Upper lobe of left lung (tissue), 4 donors: ENCODE measurements at regions not wholly inside any gene's neighbourhood (a gene's known extent, or its start where the extent isn't known, plus 50 kb on each side); places are given as distances from the start of the nearest gene placed in this dataset.
"Not testable (repeated sequence)": the region's sequence is repeated elsewhere in the genome, so short reads cannot be mapped to it uniquely, and the experiment has no call there.

ENCODE experiments used
- EP300 ChIP-seq, 4 donors: sonication (generic); formaldehyde crosslinking; IDR thresholded peaks; one replicate each; pipeline ENCODE4 v1.5.1; 2017; ENCODE audit warnings: antibody characterized with exemption in 4 of 4, control low read depth in 2 of 4
- POLR2A ChIP-seq, 4 donors: fragments of 450-650 bp; IDR thresholded peaks; one replicate each; pipeline ENCODE4 v1.5.1; 2016 to 2017; ENCODE audit warnings: antibody characterized with exemption in 4 of 4, mild to moderate bottlenecking in 2 of 4
- POLR2AphosphoS5 ChIP-seq, 2 donors: sonication (generic); formaldehyde crosslinking; IDR thresholded peaks; one replicate each; pipeline ENCODE4 v1.5.1; 2017; ENCODE audit warnings: antibody characterized with exemption in 2 of 2
- TF ChIP-seq, protein P1 (sequence below), 6 experiments: fragments of 450-650 bp in 4 of 6; fragments of 200-600 bp in 2 of 6; sonication (generic) in 2 of 6; IDR thresholded peaks; one replicate each; pipeline ENCODE4 v1.5.1; 2016 to 2019; ENCODE audit warnings: antibody characterized with exemption in 6 of 6

DNA sequence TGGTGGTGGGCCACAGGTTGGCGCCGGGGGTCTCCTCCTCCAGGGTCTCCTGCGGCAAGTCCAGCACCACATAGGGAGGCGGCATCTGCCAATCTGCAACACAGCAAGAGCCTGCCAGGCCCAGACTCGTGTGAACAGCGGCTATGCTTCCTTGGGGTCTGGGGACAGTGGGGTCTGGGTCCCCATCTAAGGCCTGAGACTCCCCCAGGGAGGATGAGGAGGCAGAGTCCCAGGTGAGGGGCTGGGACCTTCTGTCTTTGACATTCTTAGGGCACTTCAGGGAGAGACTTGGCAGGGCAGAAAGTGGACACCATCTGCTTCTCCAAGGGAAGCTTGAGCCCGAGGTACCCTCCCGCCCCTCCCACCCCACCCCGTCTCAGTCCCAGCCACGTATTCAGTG is 178.1 kb downstream of the TMEM121 start:
- TF ChIP-seq, protein P1, sequence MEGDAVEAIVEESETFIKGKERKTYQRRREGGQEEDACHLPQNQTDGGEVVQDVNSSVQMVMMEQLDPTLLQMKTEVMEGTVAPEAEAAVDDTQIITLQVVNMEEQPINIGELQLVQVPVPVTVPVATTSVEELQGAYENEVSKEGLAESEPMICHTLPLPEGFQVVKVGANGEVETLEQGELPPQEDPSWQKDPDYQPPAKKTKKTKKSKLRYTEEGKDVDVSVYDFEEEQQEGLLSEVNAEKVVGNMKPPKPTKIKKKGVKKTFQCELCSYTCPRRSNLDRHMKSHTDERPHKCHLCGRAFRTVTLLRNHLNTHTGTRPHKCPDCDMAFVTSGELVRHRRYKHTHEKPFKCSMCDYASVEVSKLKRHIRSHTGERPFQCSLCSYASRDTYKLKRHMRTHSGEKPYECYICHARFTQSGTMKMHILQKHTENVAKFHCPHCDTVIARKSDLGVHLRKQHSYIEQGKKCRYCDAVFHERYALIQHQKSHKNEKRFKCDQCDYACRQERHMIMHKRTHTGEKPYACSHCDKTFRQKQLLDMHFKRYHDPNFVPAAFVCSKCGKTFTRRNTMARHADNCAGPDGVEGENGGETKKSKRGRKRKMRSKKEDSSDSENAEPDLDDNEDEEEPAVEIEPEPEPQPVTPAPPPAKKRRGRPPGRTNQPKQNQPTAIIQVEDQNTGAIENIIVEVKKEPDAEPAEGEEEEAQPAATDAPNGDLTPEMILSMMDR (IDR thresholded peaks at IDR 0.05) = not testable (repeated sequence)
- not testable (repeated sequence) for TF ChIP-seq POLR2AphosphoS5, POLR2A, EP300 (IDR thresholded peaks at IDR 0.05)
